GM12874 (cell line): ENCODE measurements at regions not wholly inside any gene's neighbourhood (a gene's known extent, or its start where the extent isn't known, plus 50 kb on each side); places are given as distances from the start of the nearest gene placed in this dataset.

Experiments
- TF ChIP-seq, protein P1 (sequence below): IDR thresholded peaks from 2 replicates; pipeline ENCODE4 v1.5.1; 2011; ENCODE audit warnings: low read depth, mild to moderate bottlenecking, control low read depth, low read length, moderate library complexity; ENCODE audit not compliant: insufficient read depth

DNA sequence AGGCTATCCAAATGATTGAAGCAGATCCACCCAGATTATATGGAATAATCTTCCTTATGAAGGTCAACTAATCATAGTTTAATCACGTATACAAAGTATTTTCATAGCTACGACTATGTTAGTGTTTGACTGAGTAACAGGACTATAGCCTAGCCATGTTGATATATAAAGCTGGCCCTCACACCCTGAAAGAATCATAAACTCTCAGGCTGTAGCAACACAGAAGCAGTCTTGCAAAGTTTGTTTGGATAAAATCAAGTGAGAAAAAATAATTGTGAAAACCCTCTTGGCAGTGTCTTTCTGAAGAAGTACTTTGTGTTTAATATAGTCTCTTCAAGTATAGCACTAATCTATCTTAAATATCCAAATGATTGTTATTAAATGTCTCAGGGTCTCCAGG is 374.5 kb upstream of the DAB2 start:
- TF ChIP-seq, protein P1, sequence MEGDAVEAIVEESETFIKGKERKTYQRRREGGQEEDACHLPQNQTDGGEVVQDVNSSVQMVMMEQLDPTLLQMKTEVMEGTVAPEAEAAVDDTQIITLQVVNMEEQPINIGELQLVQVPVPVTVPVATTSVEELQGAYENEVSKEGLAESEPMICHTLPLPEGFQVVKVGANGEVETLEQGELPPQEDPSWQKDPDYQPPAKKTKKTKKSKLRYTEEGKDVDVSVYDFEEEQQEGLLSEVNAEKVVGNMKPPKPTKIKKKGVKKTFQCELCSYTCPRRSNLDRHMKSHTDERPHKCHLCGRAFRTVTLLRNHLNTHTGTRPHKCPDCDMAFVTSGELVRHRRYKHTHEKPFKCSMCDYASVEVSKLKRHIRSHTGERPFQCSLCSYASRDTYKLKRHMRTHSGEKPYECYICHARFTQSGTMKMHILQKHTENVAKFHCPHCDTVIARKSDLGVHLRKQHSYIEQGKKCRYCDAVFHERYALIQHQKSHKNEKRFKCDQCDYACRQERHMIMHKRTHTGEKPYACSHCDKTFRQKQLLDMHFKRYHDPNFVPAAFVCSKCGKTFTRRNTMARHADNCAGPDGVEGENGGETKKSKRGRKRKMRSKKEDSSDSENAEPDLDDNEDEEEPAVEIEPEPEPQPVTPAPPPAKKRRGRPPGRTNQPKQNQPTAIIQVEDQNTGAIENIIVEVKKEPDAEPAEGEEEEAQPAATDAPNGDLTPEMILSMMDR = no peak

DNA sequence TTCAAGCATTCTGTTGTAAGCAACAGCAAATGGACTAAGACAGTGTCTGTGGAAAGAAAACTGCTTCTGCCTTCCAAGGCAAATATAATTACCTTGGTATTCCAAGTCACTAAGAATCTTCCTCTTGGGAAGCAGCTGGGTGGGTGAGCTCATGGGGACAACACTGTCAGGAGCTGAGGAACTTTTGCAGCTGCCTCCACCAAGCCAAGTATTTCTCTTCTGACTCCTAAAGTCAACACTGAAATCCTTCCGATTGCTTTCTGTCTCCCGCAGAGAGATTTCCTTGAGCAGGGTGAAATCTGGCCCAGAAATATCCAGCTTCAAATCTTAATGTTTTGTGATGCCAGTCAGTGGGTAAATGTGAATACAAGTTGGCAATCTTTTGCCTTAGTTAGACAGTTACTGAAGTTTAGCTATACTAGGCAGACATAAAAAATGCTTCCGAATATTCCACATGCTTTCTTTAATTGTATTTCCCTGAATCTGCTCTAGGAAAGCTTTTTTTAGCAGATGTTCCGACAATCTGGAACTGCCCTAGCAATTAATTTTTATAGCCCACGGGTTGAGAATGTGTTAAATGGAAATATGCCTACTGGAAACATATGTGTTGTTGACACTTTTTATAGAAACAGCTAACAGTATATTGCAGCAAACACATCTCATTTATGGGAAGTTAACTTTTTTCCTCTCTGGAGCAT is 369.9 kb upstream of the DAB2 start:
- TF ChIP-seq, protein P1 = no peak

DNA sequence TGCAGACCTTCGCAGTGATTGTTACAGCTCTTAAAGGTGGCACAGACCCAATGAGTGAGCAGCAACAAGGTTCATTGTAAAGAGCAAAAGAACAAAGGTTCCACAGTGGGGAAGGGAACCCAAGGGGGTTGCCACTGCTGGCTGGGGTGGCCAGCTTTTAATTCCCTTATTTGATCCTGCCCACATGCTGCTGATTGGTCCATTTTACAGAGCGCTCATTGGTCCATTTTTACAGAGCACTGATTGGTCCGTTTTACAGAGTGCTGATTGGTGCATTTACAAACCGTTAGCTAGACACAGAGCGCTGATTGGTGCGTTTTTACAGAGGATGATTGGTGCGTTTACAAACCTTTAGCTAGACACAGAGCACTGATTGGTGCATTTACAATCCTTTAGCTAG is 360.6 kb upstream of the DAB2 start:
- TF ChIP-seq, protein P1 = no peak

DNA sequence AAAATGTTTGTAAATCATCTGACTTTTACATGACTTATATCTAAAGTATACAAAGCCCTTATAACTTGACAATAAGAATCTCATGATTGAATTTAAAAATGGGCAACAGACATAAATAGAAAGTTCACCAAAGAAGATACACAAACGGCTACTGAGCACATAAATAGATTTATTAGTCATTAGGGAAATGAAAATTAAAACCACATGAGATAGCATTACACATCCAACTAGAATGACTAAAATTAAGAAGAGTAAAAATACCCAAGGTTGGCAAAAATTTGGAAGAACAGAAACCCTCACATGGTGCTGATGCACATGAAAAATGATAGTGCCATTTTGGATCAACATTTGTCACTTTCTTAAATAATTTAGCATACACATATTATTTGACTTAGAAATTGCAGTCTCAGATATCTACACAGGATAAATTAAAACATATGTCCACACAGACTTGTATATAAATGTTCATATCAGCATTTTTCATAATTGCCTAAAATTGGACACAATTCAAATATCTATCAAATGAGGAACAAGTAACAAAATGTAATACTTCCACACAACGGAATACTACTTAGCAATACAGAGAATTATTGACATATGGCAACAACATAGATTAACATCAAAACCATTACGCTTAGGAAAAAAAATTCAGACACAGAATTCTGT is 359.1 kb upstream of the DAB2 start:
- TF ChIP-seq, protein P1 = no peak

DNA sequence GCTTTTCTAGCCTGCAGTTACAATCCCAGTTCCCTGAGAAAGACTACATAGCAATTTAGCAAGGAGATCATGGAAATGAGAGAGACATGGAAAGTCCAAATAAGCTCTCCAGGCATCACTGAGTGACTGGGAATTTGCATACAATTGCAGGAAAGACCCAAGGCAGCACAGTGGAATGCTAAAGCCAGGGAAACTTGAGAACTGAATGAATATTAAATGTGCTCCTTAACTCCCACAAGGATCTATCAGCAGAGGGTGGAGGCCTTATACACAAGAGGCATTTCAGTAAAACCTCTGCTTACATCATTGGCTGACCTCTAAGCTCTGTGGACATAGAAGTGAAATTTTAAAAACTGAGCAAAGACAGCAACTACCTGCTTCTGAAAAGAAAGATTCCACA is 355.6 kb upstream of the DAB2 start:
- TF ChIP-seq, protein P1 = no peak

DNA sequence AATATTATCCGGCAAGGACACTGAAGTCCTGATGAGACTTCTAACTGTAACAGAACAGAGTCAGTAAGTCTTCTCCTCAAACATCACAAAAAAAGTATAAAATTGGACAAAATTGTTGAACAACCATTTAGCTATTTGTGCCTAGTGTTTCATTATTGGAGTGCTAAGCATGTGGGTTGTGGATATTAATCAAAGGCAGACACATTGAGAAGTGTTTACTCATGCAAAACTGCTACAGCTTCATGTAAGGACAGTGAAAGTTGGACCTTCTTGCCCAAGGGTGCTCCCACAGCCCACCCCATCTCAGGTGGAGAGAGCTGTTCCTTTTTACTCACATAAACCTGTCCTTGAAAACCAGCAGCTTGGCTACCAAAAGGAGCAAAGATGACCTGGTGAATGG is 355.1 kb upstream of the DAB2 start:
- TF ChIP-seq, protein P1 = no peak

DNA sequence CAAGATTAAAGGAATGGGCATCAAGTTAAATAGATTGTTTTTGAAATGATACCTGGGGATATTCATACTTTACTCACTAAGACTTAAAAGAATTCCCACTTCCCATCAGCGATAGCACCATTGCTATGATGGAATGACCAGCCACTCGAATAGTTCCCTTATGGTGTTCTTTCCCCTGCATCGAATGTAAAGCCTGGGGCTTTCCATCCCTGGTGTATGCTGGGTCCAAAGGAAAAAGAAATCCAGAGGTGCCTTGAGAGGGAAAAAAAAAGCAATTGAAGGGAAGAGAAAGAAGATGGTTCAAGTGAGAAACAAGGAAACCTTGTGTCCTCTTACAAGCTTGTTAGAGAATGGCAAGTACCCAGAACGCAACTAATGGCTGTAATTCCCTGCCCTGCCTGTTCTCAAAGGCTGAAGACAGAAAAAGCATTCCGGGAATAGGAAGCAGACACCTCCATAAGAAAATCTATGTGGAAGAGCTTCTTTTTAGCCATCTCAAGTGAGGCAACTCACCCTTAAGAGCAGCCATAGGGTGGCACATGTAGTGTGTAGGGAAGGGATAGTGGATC is 351.1 kb upstream of the DAB2 start:
- TF ChIP-seq, protein P1 = no peak
